ENCODE measurements at regions not wholly inside any gene's neighbourhood (a gene's known extent, or its start where the extent isn't known, plus 50 kb on each side); places are given as distances from the start of the nearest gene placed in this dataset.
A peak's percentile ranks its signal among the peaks of the same experiment; 100 is the strongest.

DNA sequence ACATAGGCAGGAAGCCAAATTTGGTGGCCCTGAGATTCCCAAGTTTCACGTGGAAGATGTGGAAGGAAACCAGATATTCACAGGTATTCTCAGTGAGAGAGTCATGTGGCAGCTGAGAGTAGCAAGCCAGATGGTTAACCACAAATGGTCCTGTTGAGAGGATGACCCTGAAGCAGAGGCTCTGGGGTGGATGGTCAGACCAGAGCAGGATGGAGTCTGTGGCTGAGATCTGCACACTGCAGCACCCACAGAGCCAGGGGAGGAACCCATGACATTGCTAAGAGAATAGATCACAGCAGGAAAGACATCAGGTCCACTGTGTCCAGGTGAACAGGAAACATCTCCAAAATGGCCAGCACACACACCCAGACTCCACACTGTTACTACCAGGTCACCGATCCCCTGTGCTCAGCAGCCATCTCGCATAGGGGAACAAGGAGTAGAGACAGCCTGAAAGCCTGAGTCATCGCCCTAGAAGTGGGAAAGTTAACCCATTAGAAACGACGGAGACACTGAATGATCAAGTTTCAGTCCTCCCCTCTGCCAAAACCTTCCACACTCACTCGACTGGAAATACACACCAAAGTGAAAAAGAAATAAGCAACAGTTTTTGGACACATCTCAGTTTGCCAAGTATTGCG, 160.0 kb downstream of the RBM26 start:
- H2BK12ac ChIP-seq (ENCODE audit: low read depth, low read length): no peak overlapping the region; the same call in 1 of the 2 replicates
- H3K79me1 ChIP-seq (ENCODE audit: low read depth, low read length): no peaks in the 10 kb centered on the region
- H3K4me3 ChIP-seq (ENCODE audit: extremely low read depth in 1 of 4, insufficient read depth in 2 of 4, low read depth in 3 of 4, low read length in 4 of 4): no peak overlapping the region
- no peak overlapping the region for H3K23ac ChIP-seq (ENCODE audit: insufficient read length)
- peaks cover 0 to 4% (median 1%) of the 10 kb centered on the region in 4 experiments; a peak in 2 of 7 replicates for H3K4me1 ChIP-seq (replicated peaks in 1 of 4; ENCODE audit: control insufficient read depth in 3 of 4, insufficient read depth in 4 of 4, low read length in 3 of 4)
- no peak overlapping the region for H2BK15ac ChIP-seq (ENCODE audit: low read length)
- H3K27ac ChIP-seq (ENCODE audit: low read depth, low read length): no peak overlapping the region
- no peak overlapping the region for H2BK5ac ChIP-seq (ENCODE audit: low read depth, low read length)
- H4K91ac ChIP-seq (replicated peaks; ENCODE audit: insufficient read length, low read length): peak overlapping the region; percentile 12
- no peak overlapping the region for H2BK120ac ChIP-seq (replicated peaks; ENCODE audit: low read depth, low read length)
- H3K36me3 ChIP-seq (ENCODE audit: control insufficient read depth in 2 of 4, insufficient read depth in 4 of 4, low read length in 3 of 4): no peaks in the 10 kb centered on the region
- no peak overlapping the region for H3K14ac ChIP-seq (ENCODE audit: insufficient read length)
- no peak for DNase-seq (ENCODE audit: low read depth in 1 of 2, low spot score in 2 of 2)
- no peaks in the 10 kb centered on the region for H3K9me3 ChIP-seq (ENCODE audit: insufficient read depth in 2 of 2, low read depth in 1 of 2, low read length in 1 of 2)
- H3K23me2 ChIP-seq (ENCODE audit: low read depth, low read length): no peaks in the 10 kb centered on the region
- POLR2A ChIA-PET (ENCODE audit: partially characterized antibody): no interaction called here
- no peak overlapping the region for H3K56ac ChIP-seq (replicated peaks; ENCODE audit: insufficient read length, low read depth, low read length)
- CTCF ChIA-PET (ENCODE audit: partially characterized antibody): no interaction called here
- peak; percentile 36 for FAIRE-seq
- no peak overlapping the region for H3K4me2 ChIP-seq (ENCODE audit: insufficient read depth in 1 of 2, low read depth in 2 of 2, low read length in 2 of 2)
- no peaks in the 10 kb centered on the region for H3K79me2 ChIP-seq (ENCODE audit: control insufficient read depth in 1 of 2, insufficient read depth in 2 of 2, low read length in 2 of 2)
- WGBS, 2 experiments (ENCODE audit: extremely low coverage in 1 of 2, insufficient coverage in 1 of 2, insufficient read length in 1 of 2, insufficient replicate concordance in 2 of 2, low coverage in 1 of 2, low lambda C conversion rate in 2 of 2, missing lambda C conversion rate in 1 of 2): 86% methylated on average over 8 of the region's 8 CpGs; no CpG with 5 or more reads in 1 of the 2 experiments
- H3K4ac ChIP-seq (replicated peaks; ENCODE audit: insufficient read length, low read depth, low read length): no peak overlapping the region
- no peak overlapping the region for H4K8ac ChIP-seq (ENCODE audit: extremely low read depth, insufficient read depth, low read length)
- TF ChIP-seq JUND (IDR thresholded peaks at IDR 0.05; ENCODE audit: low read length): no peak
- TF ChIP-seq BRCA1 (IDR thresholded peaks at IDR 0.05; ENCODE audit: low read depth, low read length): no peak
- no peak for TF ChIP-seq ATF3 (IDR thresholded peaks at IDR 0.05; ENCODE audit: insufficient read depth, low read depth, low read length)
- TF ChIP-seq BCL11A (IDR thresholded peaks at IDR 0.05; ENCODE audit: low read depth in 2 of 2, low read length in 2 of 2): no peak
- no peak for TF ChIP-seq EZH2 (IDR thresholded peaks at IDR 0.05; ENCODE audit: low read depth, low read length, severe bottlenecking)
- TF ChIP-seq PHF8 (conservative IDR thresholded peaks at IDR 0.05; ENCODE audit: low read depth, low read length): no peak
- peak overlapping the region; percentile 98 for H2AFZ ChIP-seq (ENCODE audit: low read length)
- H4K5ac ChIP-seq (ENCODE audit: insufficient read length, low read depth, low read length): no peak overlapping the region
- no peak overlapping the region for H3K18ac ChIP-seq (ENCODE audit: extremely low read depth, low read length)
- no peak overlapping the region for H3K9ac ChIP-seq (replicated peaks in 1 of 4; ENCODE audit: extremely low read depth in 1 of 4, low read depth in 3 of 4, low read length in 3 of 4)
- H3K27me3 ChIP-seq (replicated peaks in 1 of 4; ENCODE audit: control insufficient read depth in 3 of 4, extremely low read depth in 1 of 4, insufficient read depth in 3 of 4, low read length in 3 of 4): no peaks in the 10 kb centered on the region
- H2BK20ac ChIP-seq (ENCODE audit: low read length): peak overlapping the region; percentile 62; the same call in 1 of the 2 replicates
- no peak overlapping the region for H2AK5ac ChIP-seq (ENCODE audit: low read depth, low read length)
- H4K20me1 ChIP-seq (replicated peaks in 1 of 2; ENCODE audit: control insufficient read depth in 1 of 2, insufficient read depth in 2 of 2, low read length in 2 of 2): no peaks in the 10 kb centered on the region

All from H1 (cell line).